CD4-positive, alpha-beta memory T cell (primary cell): ENCODE measurements at regions not wholly inside any gene's neighbourhood (a gene's known extent, or its start where the extent isn't known, plus 50 kb on each side); places are given as distances from the start of the nearest gene placed in this dataset.

Experiments
- CTCF ChIA-PET: fragments of 350-600 bp; sonication (Branson Sonifier 250); formaldehyde crosslinking; loops from one replicate; lab custom pipeline; 2021; ENCODE audit warnings: inconsistent platforms; ENCODE audit not compliant: partially characterized antibody; lab: Charles Lee
- POLR2A ChIA-PET: fragments of 350-600 bp; sonication (Branson Sonifier 250); formaldehyde crosslinking; loops from one replicate; lab custom pipeline; 2021; ENCODE audit not compliant: partially characterized antibody; lab: Charles Lee
- DNase-seq, 5 donors: peaks; one replicate each; pipeline versions ENCODE4 v3.0.0 to v3.0.0-alpha.2; 2020 to 2022; ENCODE audit warnings: mixed read lengths in 1 of 5
- H3K27ac ChIP-seq: one replicate; pipeline ENCODE4 v1.7.0; 2013; ENCODE audit warnings: low read depth, low read length
- H3K27me3 ChIP-seq: 2 replicates; pipeline ENCODE4 v1.7.0; 2013; ENCODE audit warnings: mild to moderate bottlenecking, low read length, moderate library complexity; ENCODE audit not compliant: insufficient read depth
- H3K36me3 ChIP-seq: 2 replicates; pipeline ENCODE4 v1.7.0; 2013; ENCODE audit warnings: mild to moderate bottlenecking, low read length, moderate library complexity; ENCODE audit not compliant: insufficient read depth
- H3K4me1 ChIP-seq: 2 replicates; pipeline ENCODE4 v1.7.0; 2013; ENCODE audit warnings: mild to moderate bottlenecking, low read length, moderate library complexity; ENCODE audit not compliant: insufficient read depth
- H3K4me3 ChIP-seq, 2 donors: one replicate each; pipeline ENCODE4 v1.7.0; 2013; ENCODE audit warnings: low read length in 2 of 2, mild to moderate bottlenecking in 1 of 2
- H3K9me3 ChIP-seq, 2 donors: one replicate each; pipeline ENCODE4 v1.7.0; 2013; ENCODE audit warnings: low read length in 2 of 2, control low read depth in 1 of 2; ENCODE audit not compliant: control insufficient read depth in 1 of 2
- H3K27ac Mint-ChIP-seq, 7 donors: one replicate each; pipeline ENCODE4 v1.8.0; 2020 to 2021; ENCODE audit warnings: mixed read lengths in 7 of 7, mild to moderate bottlenecking in 6 of 7, inconsistent platforms in 3 of 7, moderate library complexity in 3 of 7
- H3K27me3 Mint-ChIP-seq, 2 donors: one replicate each; pipeline ENCODE4 v1.8.0; 2020 to 2021; ENCODE audit warnings: mixed read lengths in 2 of 2
- H3K36me3 Mint-ChIP-seq, 2 donors: one replicate each; pipeline ENCODE4 v1.8.0; 2020 to 2021; ENCODE audit warnings: mixed read lengths in 2 of 2, inconsistent platforms in 1 of 2, mild to moderate bottlenecking in 1 of 2
- H3K4me1 Mint-ChIP-seq, 4 donors: one replicate each; pipeline ENCODE4 v1.8.0; 2020 to 2021; ENCODE audit warnings: mixed read lengths in 4 of 4, mild to moderate bottlenecking in 1 of 4
- H3K4me3 Mint-ChIP-seq, 8 donors: one replicate each; pipeline ENCODE4 v1.8.0; 2020 to 2021; ENCODE audit warnings: mixed read lengths in 8 of 8, mild to moderate bottlenecking in 7 of 8, moderate library complexity in 6 of 8, inconsistent platforms in 3 of 8
- H3K9me3 Mint-ChIP-seq, 8 donors: one replicate each; pipeline ENCODE4 v1.8.0; 2020 to 2021; ENCODE audit warnings: mixed read lengths in 8 of 8, mild to moderate bottlenecking in 5 of 8, inconsistent platforms in 3 of 8, moderate library complexity in 1 of 8
- intact Hi-C: fragments of 100-400 bp; cut with micrococcal nuclease; formaldehyde crosslinking; loops from one replicate; pipeline ENCODE4 v1.15.1; 2023

DNA sequence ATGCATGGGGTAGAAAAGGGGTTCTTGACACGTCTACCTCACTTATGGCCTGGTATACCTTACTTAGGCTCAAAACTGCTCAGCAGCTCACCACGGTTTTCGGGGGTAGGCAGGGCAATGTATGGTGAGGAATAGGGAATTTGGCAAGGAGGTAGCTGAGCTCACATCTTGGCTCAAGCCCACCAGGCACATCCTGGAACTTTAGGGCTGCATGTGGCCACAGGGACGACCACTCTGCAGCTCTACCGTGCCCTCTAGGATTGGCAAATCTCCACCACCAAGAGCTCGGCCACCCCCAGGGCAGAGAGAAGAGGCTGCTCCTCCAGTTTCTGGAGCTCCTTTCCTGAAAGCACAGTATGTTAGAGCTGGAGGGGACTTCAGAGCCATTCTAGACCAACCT lies 69.7 kb downstream of the MRPL46 start:
- Mint-ChIP-seq H3K27me3 (peaks cover 11 to 13% of the 10 kb centered on the region in 2 donors), H3K27ac (no peak overlapping the region), H3K9me3 (peaks cover 0 to 4% (median 0%) of the 10 kb centered on the region in 8 donors), H3K4me1 (no peaks in the 10 kb centered on the region), H3K36me3 (no peaks in the 10 kb centered on the region), H3K4me3 (no peak overlapping the region)
- no peaks in the 10 kb centered on the region for H3K9me3 ChIP-seq
- ChIA-PET POLR2A (no interaction called here), CTCF (no interaction called here)
- H3K36me3 ChIP-seq: no peaks in the 10 kb centered on the region
- no peak overlapping the region for H3K4me3 ChIP-seq
- no peaks in the 10 kb centered on the region for H3K27me3 ChIP-seq
- H3K27ac ChIP-seq: no peak overlapping the region
- H3K4me1 ChIP-seq: no peaks in the 10 kb centered on the region
- intact Hi-C loops: no loop called here
- no peak for DNase-seq

DNA sequence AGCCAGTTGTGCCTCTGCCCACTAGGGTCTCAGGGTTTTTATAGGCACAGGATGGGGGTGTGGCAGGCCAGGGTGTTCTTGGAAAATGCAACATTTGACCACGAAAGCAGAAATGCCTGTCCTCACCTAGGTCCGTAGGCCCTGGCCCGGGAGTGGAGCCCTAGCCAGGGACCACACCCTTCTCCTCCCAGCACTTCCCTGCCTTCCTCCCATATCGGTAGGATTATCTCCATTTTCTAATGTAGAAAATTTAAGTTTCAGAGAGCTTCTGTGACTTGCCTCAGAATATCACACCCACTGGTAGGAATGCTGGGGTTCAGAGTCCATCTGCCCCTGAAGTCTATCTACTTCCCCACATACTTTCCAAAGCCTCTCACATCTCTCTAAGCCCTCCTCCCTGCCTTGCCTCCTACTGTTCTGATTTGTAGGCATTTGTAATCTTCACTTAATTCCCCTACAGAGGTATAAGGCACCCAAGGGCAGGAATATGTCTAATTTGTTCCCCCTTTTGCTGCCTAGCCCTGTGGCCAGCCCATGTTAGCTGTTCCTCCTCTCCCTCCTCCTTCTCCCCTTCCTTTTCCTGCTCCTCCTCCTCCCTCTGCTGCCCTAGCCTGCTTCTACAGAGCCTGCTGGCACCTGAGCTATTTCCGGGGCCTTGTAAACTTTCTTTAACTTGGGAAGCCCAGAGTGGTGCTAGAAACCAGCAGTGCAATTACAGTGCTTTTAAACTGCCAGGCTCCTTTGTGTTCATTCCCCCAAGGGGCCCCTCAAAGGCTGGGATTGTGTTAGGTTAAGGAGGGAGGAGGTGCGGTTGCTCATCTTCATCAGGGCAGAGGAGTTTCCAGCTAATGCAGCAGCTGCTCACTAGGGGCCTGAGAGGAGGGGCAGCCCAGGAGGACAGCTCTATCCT lies 71.1 kb downstream of the MRPL46 start:
- no peak overlapping the region for H3K4me3 Mint-ChIP-seq

DNA sequence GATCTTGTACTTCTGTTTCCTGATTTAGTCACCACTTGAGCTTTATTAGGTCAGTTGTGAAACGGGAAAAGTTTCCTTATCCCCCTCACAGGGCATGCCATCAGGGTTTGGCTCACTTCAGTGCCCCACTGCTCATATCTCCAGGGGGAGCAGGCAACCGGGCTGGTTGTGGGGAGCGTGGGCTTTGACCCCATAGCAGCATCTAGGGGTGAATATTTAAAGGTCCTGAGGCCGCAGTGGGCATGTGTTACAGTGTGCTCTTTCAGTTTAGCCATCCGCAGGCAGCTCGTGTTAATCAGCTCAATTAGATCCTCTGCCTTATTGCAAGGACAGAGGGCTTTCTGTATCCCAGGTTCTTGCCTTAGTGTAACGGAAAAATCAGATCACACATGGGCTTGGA lies 71.9 kb downstream of the MRPL46 start:
- H3K27me3 Mint-ChIP-seq: peaks cover 11 to 16% of the 10 kb centered on the region in 2 donors
- H3K9me3 Mint-ChIP-seq: peaks cover 0 to 4% (median 0%) of the 10 kb centered on the region in 8 donors
- intact Hi-C loops: no loop called here
- CTCF ChIA-PET: no interaction called here
- H3K27ac ChIP-seq: no peak overlapping the region
- H3K4me1 Mint-ChIP-seq: no peaks in the 10 kb centered on the region
- no peak overlapping the region for H3K27ac Mint-ChIP-seq
- no peaks in the 10 kb centered on the region for H3K9me3 ChIP-seq
- H3K4me1 ChIP-seq: no peaks in the 10 kb centered on the region
- H3K4me3 ChIP-seq: no peak overlapping the region
- no peaks in the 10 kb centered on the region for H3K36me3 Mint-ChIP-seq
- no peak overlapping the region for H3K4me3 Mint-ChIP-seq
- POLR2A ChIA-PET: no interaction called here
- H3K36me3 ChIP-seq: no peaks in the 10 kb centered on the region
- no peak for DNase-seq
- no peaks in the 10 kb centered on the region for H3K27me3 ChIP-seq

More for the DNA sequence above, 71.1 kb downstream of the MRPL46 start:
- H3K27me3 ChIP-seq: no peaks in the 10 kb centered on the region
- ChIA-PET POLR2A (no interaction called here), CTCF (no interaction called here)
- no peaks in the 10 kb centered on the region for H3K4me1 ChIP-seq
- no peaks in the 10 kb centered on the region for H3K36me3 Mint-ChIP-seq
- H3K4me1 Mint-ChIP-seq: no peaks in the 10 kb centered on the region
- peaks cover 0 to 4% (median 0%) of the 10 kb centered on the region in 8 donors for H3K9me3 Mint-ChIP-seq
- intact Hi-C loops: no loop called here
- no peaks in the 10 kb centered on the region for H3K9me3 ChIP-seq
- H3K27me3 Mint-ChIP-seq: peaks cover 11 to 13% of the 10 kb centered on the region in 2 donors
- no peak for DNase-seq
- H3K36me3 ChIP-seq: no peaks in the 10 kb centered on the region
- no peak overlapping the region for H3K27ac ChIP-seq
- H3K4me3 ChIP-seq: no peak overlapping the region
- no peak overlapping the region for H3K27ac Mint-ChIP-seq

DNA sequence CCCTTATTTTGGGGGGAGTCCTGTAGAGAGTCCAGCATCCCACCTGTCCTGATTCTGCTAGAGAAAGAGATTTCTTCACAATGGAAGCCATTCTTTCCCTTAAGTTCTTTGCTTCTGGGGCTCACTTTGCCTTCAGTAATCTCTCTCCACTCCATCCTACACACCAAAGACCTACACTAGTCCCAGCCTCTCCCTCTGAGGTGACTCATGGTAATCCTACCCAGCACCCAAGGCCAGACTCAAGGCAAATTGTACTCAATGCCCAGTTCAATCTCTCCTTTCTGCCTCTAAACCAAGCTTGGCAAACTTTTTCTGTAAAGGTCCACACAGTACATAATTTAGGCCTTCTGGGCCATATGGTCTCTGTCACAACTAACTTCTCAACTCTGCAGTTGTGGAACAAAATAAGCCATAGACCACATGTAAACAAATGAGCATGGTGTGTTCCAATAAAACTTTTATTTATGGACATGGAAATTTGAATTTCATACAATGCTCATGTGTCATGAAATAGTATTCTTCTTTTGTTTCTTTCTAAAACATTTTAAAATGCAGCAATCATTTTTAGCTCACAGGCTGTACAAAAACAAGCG lies 72.5 kb downstream of the MRPL46 start:
- Histone ChIP-seq H3K4me1 (no peaks in the 10 kb centered on the region), H3K27ac (no peak overlapping the region), H3K9me3 (no peaks in the 10 kb centered on the region), H3K4me3 (no peak overlapping the region), H3K27me3 (no peaks in the 10 kb centered on the region), H3K36me3 (no peaks in the 10 kb centered on the region)
- Mint-ChIP-seq H3K4me3 (no peak overlapping the region), H3K9me3 (peaks cover 0 to 4% (median 0%) of the 10 kb centered on the region in 8 donors), H3K4me1 (no peaks in the 10 kb centered on the region), H3K27ac (no peak overlapping the region), H3K36me3 (no peaks in the 10 kb centered on the region), H3K27me3 (peaks cover 13 to 16% of the 10 kb centered on the region in 2 donors)
- DNase-seq: no peak
- ChIA-PET POLR2A (no interaction called here), CTCF (no interaction called here)
- intact Hi-C loops: no loop called here

DNA sequence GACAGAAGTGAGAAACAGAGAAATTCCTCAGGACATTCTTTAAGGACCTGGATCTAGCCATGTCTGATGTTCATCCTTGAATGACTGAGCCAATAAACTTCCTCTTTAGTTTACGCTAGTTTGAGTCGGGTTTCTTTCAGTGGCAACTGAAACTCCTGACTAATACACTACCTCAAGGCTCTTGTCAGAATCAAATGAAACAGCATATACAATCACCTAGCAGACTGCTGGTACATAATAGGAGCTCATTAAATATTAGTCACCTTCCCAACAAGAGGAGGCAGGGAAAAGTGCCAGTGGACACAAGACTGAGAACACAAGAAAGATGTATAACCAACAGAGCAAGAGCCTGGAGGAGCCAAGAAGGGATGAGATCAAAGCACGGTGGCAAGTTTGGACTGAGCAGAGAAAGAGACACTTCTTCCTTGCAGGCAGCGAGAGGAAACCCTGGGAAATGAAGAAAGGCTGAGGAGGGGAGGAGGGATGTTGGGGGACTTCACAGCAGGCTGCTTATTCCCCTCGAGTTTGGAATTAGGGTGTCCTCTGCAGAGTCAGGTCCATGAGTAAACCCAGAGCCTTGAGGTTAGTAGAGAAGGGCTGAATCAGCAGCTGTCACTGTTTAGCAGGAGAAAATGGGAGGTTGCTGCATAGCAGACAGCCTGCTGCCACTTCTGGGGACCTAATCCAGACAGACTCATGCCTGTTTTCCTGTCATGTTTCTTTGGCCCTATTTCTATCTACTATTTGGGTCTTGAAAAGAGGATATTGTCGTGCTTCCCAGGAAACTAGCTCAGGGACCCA lies 73.3 kb downstream of the MRPL46 start:
- Histone ChIP-seq H3K27me3 (no peaks in the 10 kb centered on the region), H3K27ac (no peak overlapping the region), H3K36me3 (no peaks in the 10 kb centered on the region), H3K4me1 (no peaks in the 10 kb centered on the region), H3K4me3 (no peak overlapping the region), H3K9me3 (no peaks in the 10 kb centered on the region)
- Mint-ChIP-seq H3K36me3 (no peaks in the 10 kb centered on the region), H3K4me1 (no peaks in the 10 kb centered on the region), H3K4me3 (no peak overlapping the region), H3K27me3 (peaks cover 15 to 16% of the 10 kb centered on the region in 2 donors), H3K9me3 (peaks cover 0 to 4% (median 0%) of the 10 kb centered on the region in 8 donors), H3K27ac (no peak overlapping the region)
- no peak for DNase-seq
- ChIA-PET POLR2A (no interaction called here), CTCF (no interaction called here)
- intact Hi-C loops: no loop called here

DNA sequence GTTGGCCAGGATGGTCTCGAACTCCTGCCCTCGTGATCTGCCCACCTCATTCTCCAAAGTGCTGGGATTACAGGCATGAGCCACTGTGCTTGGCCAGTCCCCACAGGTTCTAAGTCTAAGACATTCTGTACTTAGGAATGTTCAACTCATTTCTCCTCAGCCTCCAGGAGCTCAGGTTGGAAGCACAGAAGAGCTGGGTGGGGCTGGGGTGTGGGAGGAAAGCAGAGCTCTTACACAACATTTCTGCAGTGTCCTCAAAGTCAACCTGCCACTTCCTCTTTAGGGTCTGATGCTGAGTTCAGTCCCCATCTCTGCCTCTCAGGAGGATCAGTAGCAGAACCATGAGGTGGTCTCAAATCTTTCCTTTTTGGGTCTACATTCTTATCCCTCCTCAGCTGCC lies 75.5 kb downstream of the MRPL46 start:
- H3K27me3 ChIP-seq: no peaks in the 10 kb centered on the region
- Mint-ChIP-seq H3K27me3 (peaks cover 13 to 15% of the 10 kb centered on the region in 2 donors), H3K27ac (no peak overlapping the region), H3K4me3 (no peak overlapping the region), H3K9me3 (peaks cover 0 to 4% (median 0%) of the 10 kb centered on the region in 8 donors), H3K4me1 (no peaks in the 10 kb centered on the region), H3K36me3 (no peaks in the 10 kb centered on the region)
- no peaks in the 10 kb centered on the region for H3K9me3 ChIP-seq
- H3K27ac ChIP-seq: no peak overlapping the region
- ChIA-PET POLR2A (no interaction called here), CTCF (no interaction called here)
- no peaks in the 10 kb centered on the region for H3K36me3 ChIP-seq
- no peaks in the 10 kb centered on the region for H3K4me1 ChIP-seq
- H3K4me3 ChIP-seq: no peak overlapping the region
- intact Hi-C loops: no loop called here
- DNase-seq: no peak

DNA sequence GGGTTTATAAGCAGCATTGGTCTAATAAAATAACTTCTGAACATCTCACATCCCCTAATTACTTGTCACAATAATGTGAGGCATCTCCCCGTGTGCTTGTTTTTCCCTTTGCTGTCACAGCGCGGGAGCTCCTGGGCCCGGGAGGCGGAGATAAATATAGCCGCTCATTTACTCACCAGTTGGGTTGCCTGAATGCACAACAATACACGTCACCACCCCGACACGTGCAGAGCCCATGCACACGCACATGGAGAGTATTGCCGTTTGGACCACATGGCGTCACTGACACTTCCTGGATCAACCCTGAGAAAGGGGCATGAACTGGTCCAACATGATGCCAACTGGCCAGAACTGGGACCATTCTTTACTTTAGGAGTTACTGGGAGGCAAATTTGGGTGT lies 76.2 kb downstream of the MRPL46 start:
- Histone ChIP-seq H3K4me3 (no peak overlapping the region), H3K27me3 (no peaks in the 10 kb centered on the region), H3K9me3 (no peaks in the 10 kb centered on the region), H3K36me3 (no peaks in the 10 kb centered on the region), H3K4me1 (no peaks in the 10 kb centered on the region), H3K27ac (no peak overlapping the region)
- CTCF ChIA-PET: no interaction called here
- H3K27me3 Mint-ChIP-seq: peaks cover 11 to 12% of the 10 kb centered on the region in 2 donors
- no peak overlapping the region for H3K4me3 Mint-ChIP-seq
- intact Hi-C loops: no loop called here
- POLR2A ChIA-PET: no interaction called here
- no peak overlapping the region for H3K27ac Mint-ChIP-seq
- H3K36me3 Mint-ChIP-seq: no peaks in the 10 kb centered on the region
- DNase-seq: no peak
- peaks cover 0 to 4% (median 0%) of the 10 kb centered on the region in 8 donors for H3K9me3 Mint-ChIP-seq
- no peaks in the 10 kb centered on the region for H3K4me1 Mint-ChIP-seq
